Muscle layer of colon (tissue), 2 donors: ENCODE measurements at regions not wholly inside any gene's neighbourhood (a gene's known extent, or its start where the extent isn't known, plus 50 kb on each side); places are given as distances from the start of the nearest gene placed in this dataset.

ENCODE experiments used
- H3K27ac ChIP-seq: one replicate; pipeline ENCODE4 v1.7.0; 2013; ENCODE audit warnings: low read depth, mild to moderate bottlenecking, low read length, moderate library complexity
- H3K27me3 ChIP-seq, 2 donors: one replicate each; pipeline ENCODE4 v1.7.0; 2013; ENCODE audit warnings: low read length in 2 of 2, mild to moderate bottlenecking in 2 of 2; ENCODE audit not compliant: insufficient read depth in 2 of 2, control insufficient read depth in 1 of 2
- H3K36me3 ChIP-seq: one replicate; pipeline ENCODE4 v1.7.0; 2013; ENCODE audit warnings: mild to moderate bottlenecking, low read length; ENCODE audit not compliant: insufficient read depth
- H3K4me1 ChIP-seq: one replicate; pipeline ENCODE4 v1.7.0; 2013; ENCODE audit warnings: mild to moderate bottlenecking, low read length; ENCODE audit not compliant: insufficient read depth
- H3K4me3 ChIP-seq, 2 donors: one replicate each; pipeline ENCODE4 v1.7.0; 2013; ENCODE audit warnings: low read length in 2 of 2, low read depth in 1 of 2, mild to moderate bottlenecking in 1 of 2, moderate library complexity in 1 of 2
- H3K9ac ChIP-seq: one replicate; pipeline ENCODE4 v1.7.0; 2013; ENCODE audit warnings: low read length
- H3K9me3 ChIP-seq: one replicate; pipeline ENCODE4 v1.7.0; 2013; ENCODE audit warnings: mild to moderate bottlenecking, low read length
- donor health status: abdominal sarcoma.
- donor health status: Adenocarcinoma of cecum.

DNA sequence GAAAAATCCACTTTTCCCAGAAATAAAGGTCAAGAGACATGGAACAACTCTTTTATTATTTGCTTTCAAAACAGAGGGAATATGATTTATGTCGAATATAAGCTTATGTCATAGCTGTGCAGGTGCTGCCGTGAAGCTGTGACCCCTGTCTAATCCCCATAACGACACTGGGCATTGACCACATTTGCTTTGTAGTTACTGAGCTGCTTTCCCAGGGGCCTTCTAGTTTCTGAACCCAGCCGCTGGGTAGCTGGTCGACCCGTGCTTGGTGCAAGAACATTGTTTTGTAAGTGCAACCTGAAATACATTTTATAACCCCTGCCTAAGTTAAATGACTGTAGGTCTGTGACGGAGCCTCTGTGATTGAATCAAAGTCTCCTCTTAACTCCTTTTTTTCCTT is 144.9 kb upstream of the HDAC9 start:
- no peak overlapping the region for H3K27ac ChIP-seq
- H3K4me1 ChIP-seq, result peaks cover under 1% of the 10 kb centered on the region
- no peaks in the 10 kb centered on the region for H3K9me3 ChIP-seq
- no peak overlapping the region for H3K9ac ChIP-seq
- H3K4me3 ChIP-seq, result no peak overlapping the region
- H3K27me3 ChIP-seq, result no peaks in the 10 kb centered on the region
- no peaks in the 10 kb centered on the region for H3K36me3 ChIP-seq

DNA sequence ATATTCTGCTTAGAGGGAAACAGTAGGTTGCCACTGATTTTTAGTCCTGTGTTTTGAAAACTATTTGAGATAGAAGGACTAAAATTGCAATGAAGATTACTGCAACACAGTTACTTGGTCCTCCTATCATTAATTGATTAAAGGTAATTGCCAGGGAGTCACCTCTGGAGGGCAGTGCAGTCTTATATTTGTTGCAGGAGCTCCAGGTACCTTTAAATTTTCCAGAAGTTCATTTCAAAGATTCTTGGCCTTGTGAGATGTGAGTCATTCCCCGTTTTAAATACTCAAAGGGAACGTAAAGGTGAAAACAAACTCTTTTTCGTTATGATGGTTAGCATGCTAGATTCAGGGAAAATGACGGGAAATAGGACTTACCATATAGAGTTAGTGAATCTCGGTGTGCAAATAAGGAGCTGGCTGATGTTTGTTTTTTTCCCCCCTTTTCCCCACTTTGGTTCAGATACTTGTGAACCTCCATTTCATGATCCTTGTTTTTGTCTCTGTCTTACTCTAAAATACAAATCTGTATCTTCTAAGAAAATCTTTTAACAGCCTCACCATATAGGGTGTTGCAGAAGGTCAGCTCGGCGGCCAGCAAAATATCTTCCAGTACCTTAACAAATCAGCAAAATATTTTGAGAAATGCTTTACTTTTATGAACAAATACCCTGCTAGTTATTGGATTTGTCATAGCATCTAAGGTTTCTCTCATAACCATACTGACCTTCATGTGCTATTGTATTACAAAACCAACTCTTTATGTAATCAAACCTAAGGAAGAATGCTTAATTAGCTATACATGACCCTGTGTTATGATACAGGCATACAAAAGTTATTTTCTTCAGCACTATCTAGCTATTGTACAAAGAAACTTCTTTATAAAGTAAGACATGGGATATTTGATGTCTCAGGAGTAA is 143.0 kb upstream of the HDAC9 start:
- no peak overlapping the region for H3K4me3 ChIP-seq
- H3K9ac ChIP-seq, result no peak overlapping the region
- H3K9me3 ChIP-seq, result no peaks in the 10 kb centered on the region
- peaks cover 5% of the 10 kb centered on the region for H3K4me1 ChIP-seq
- H3K27me3 ChIP-seq, result no peaks in the 10 kb centered on the region
- no peaks in the 10 kb centered on the region for H3K36me3 ChIP-seq
- no peak overlapping the region for H3K27ac ChIP-seq

DNA sequence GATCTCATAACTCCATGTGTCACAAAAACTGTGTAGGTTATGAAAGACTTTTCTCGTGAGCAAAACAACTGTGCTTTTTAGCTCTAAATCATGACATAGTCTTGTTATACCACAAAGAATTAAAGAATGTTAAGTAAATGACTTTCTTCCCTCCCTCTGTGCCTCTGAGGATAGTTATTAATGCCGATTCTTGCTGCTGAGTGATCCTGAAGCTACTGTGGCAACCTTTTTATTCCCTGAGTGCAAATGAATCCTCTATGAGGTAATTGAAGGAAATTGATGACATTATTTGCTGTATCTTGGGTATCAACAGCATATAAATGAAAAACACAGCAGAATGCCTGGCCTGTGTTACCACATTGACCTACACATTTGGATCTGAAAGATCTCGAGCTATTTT is 142.2 kb upstream of the HDAC9 start:
- H3K9me3 ChIP-seq, result no peaks in the 10 kb centered on the region
- no peak overlapping the region for H3K27ac ChIP-seq
- H3K27me3 ChIP-seq, result no peaks in the 10 kb centered on the region
- H3K4me3 ChIP-seq, result no peak overlapping the region
- no peaks in the 10 kb centered on the region for H3K36me3 ChIP-seq
- H3K9ac ChIP-seq, result no peak overlapping the region
- H3K4me1 ChIP-seq, result peaks cover 5% of the 10 kb centered on the region

DNA sequence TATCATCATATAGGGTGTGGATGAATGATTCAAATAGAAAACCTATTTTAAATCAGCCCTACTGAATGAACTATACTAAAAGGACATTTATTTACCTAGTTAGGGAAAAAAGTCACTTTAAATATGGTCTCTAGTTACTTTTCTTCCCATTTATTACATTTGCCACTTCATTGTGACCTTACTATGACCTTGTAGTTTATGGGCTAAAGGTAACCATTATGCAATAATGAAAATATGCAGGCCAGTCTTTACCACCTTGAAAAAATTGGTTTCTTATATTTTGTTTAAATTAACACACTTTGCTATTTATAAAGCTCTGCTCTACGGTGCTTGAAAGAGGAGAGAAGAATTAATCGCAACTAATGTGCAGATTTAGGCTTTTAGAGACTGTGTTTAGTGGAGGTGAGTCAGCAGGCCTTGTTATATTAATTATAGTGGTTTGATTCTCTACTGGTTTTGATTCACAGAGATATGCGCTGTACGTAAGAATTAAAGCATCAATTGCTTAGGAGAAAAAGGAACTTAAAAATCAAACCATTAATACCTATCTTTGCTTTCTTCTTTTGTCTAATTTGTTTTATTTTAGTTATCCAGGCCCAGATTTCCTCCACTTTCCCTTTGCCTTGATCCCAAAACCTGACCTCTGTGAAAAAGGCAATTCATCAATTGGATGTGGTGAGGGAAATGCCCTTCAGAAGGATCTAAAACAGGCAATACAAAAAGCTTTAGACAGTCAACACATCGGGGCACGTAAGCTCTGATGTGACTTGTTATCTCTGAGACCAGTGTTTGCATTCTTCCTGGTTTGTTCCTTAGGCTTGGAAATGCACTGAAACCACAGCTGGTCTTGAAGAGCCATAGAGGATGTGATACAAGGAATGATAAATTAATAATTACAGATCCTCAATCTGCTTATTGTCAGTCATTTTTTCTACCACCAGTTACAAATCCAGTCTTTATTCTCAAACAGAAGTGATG is 141.2 kb upstream of the HDAC9 start:
- no peaks in the 10 kb centered on the region for H3K36me3 ChIP-seq
- no peaks in the 10 kb centered on the region for H3K27me3 ChIP-seq
- H3K4me3 ChIP-seq, result no peak overlapping the region
- H3K4me1 ChIP-seq, result peaks cover 5% of the 10 kb centered on the region
- H3K9me3 ChIP-seq, result no peaks in the 10 kb centered on the region
- no peak overlapping the region for H3K27ac ChIP-seq
- H3K9ac ChIP-seq, result no peak overlapping the region

DNA sequence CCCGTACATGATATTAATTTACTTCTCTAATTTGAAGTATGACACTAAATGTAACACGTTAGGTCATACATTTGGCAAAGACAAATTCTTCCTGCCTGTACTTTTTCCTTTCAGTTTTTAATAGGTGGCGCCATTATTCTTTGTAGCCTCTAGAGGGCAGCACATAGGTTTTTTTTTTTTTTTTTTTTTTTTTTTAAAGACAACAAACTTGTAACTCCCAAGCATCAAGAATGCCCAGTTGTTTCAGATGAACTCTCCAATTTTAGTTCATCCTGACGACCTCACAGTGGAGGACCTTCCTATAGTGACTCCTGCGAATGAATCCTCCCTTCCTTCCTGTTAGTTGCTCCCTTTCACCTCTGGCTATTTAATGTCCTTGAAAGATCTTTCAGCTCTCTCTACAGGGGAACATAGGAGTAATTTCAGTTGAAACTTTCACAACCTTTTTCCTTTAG is 139.3 kb upstream of the HDAC9 start:
- no peaks in the 10 kb centered on the region for H3K27me3 ChIP-seq
- H3K4me1 ChIP-seq, result peaks cover 5% of the 10 kb centered on the region
- no peaks in the 10 kb centered on the region for H3K36me3 ChIP-seq
- H3K9me3 ChIP-seq, result no peaks in the 10 kb centered on the region
- no peak overlapping the region for H3K9ac ChIP-seq
- no peak overlapping the region for H3K27ac ChIP-seq
- no peak overlapping the region for H3K4me3 ChIP-seq

DNA sequence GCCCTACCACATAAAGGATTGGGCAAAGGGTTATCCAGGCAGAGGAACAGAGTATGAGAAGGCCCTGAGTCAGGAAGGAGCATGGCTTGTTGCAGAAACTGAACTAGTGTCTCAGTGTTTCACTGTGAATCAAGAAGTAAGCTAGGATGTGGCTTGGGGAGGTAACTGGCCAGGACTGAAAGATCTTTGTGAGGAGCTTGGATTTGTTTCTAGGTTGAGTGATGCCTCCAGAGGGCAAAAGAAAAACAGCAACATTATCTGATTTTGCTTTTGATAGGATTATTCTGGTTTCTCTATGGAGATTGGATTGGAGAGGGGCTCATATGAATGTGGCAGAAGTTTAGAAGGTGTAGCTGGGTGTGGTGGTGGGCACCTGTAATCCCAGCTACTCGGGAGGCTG is 137.9 kb upstream of the HDAC9 start:
- H3K4me3 ChIP-seq, result no peak overlapping the region
- no peaks in the 10 kb centered on the region for H3K9me3 ChIP-seq
- no peak overlapping the region for H3K9ac ChIP-seq
- no peak overlapping the region for H3K27ac ChIP-seq
- H3K36me3 ChIP-seq, result no peaks in the 10 kb centered on the region
- no peaks in the 10 kb centered on the region for H3K27me3 ChIP-seq
- H3K4me1 ChIP-seq, result peaks cover 5% of the 10 kb centered on the region

DNA sequence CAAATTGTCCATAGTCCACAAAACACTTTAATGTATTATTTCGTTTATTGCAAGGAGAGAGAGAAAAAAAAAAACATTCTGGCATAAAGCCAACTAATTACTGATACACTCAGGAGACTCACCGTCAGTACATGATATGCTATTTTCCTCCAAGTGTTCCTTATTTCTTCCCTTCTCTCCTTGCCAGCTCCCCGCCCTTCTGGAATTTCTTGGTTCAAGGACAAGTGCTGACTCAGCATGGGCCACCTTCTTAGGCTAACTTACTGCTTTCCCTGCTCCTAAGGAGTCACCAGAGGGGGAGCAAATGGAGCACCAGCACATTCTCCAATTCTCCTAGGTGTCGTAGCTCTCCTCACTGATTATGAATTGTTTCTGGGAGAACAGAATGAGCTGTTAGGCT is 133.8 kb upstream of the HDAC9 start:
- no peak overlapping the region for H3K4me3 ChIP-seq
- no peaks in the 10 kb centered on the region for H3K36me3 ChIP-seq
- no peak overlapping the region for H3K9ac ChIP-seq
- H3K27me3 ChIP-seq, result no peaks in the 10 kb centered on the region
- no peak overlapping the region for H3K27ac ChIP-seq
- no peaks in the 10 kb centered on the region for H3K4me1 ChIP-seq
- H3K9me3 ChIP-seq, result no peaks in the 10 kb centered on the region

DNA sequence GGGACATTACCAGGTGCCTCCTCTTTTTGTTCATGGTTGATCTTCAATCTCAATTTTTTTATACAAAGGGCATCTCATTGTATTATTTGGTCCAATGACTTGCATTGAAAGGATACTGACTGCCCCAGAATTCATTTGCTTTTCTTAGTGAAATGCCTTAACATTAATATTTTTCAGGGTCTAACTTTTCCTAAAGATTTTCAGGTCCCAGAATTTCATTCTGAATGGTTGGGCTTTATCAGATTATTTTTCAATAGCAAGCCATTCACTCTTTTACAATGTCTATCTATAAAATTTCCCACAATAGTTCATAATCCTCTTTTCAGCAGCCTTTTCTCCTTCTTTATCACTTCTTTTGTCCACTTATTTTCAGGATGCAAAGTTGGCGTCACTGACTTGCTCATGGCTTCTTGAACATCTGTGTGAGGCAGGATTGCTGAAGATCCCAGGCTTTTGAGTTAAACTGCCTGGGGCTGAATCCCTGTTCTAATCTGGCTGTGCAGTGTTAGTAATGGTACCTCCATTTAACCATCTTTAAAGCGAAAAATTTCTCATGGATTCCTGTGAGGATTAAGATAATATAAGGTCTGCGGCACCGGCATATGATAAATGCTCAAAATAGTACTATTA is 131.7 kb upstream of the HDAC9 start:
- Histone ChIP-seq H3K4me3 (no peak overlapping the region), H3K9ac (no peak overlapping the region), H3K27me3 (no peaks in the 10 kb centered on the region), H3K4me1 (no peaks in the 10 kb centered on the region), H3K27ac (no peak overlapping the region), H3K36me3 (no peaks in the 10 kb centered on the region), H3K9me3 (no peaks in the 10 kb centered on the region)

DNA sequence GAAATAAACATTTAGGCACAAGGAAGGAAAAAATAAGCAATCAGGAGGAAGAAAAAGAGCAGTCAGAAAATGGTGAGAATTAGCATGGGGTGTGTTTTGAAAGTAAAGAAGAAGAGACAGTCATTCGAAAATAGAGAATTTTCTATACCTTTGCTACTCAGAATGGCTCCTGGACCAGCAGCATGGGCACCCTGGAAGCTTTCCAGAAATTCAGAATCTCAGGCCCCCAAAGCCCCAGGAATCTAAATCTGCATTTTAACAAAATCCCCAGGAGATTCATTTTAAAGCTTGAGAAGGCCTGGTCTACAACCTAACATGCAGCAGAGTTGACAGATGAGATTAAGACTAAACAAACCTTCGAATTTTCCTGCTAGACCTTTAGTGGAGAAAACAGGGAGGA is 131.2 kb upstream of the HDAC9 start:
- H3K9me3 ChIP-seq, result no peaks in the 10 kb centered on the region
- H3K27ac ChIP-seq, result no peak overlapping the region
- no peaks in the 10 kb centered on the region for H3K36me3 ChIP-seq
- H3K9ac ChIP-seq, result no peak overlapping the region
- no peaks in the 10 kb centered on the region for H3K27me3 ChIP-seq
- H3K4me3 ChIP-seq, result no peak overlapping the region
- no peaks in the 10 kb centered on the region for H3K4me1 ChIP-seq

DNA sequence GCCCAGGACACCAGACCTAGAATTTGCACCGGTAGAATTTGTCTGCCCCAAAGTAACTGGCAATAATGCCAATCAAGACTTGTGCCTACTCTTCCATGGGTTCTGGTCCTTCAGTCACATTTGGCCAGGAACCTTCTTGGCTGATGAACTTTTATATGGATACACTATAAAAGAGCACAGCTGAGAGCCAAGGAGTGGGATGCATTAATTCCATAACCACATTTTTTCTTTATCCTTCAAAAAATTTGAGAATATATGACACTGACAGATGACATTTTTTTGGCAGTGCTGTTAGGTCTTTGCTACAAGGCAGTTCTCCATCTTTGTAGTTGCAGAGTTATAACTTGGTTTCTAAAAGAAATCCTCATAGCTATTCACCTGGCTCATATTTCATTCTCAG is 129.2 kb upstream of the HDAC9 start:
- Histone ChIP-seq H3K4me3 (no peak overlapping the region), H3K36me3 (no peaks in the 10 kb centered on the region), H3K9ac (no peak overlapping the region), H3K4me1 (no peaks in the 10 kb centered on the region), H3K27ac (no peak overlapping the region), H3K27me3 (no peaks in the 10 kb centered on the region), H3K9me3 (no peaks in the 10 kb centered on the region)

DNA sequence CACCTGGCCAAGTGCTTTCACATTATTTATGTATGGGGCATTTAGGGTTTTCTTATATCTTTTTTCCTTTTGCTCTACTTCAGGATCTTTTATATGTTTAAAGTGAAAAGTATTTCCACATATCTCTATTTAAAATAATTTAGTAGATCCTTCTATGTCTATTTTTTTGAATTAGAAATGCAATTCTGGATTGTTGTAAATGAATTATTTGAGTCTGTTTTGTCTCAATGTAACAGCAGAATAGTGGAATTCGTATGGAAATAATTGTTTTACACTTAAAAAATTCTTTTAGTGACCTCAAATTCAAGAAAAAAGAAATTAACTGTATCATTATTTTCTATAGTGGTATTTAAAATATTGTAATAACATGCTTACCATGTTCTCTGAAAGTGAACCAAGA is 126.5 kb upstream of the HDAC9 start:
- Histone ChIP-seq H3K4me3 (no peak overlapping the region), H3K27me3 (no peaks in the 10 kb centered on the region), H3K36me3 (no peaks in the 10 kb centered on the region), H3K27ac (no peak overlapping the region), H3K4me1 (no peaks in the 10 kb centered on the region), H3K9me3 (no peaks in the 10 kb centered on the region), H3K9ac (no peak overlapping the region)
